Brain pericyte (primary cell): ENCODE measurements at regions not wholly inside any gene's neighbourhood (a gene's known extent, or its start where the extent isn't known, plus 50 kb on each side); places are given as distances from the start of the nearest gene placed in this dataset.
A peak's percentile ranks its signal among the peaks of the same experiment; 100 is the strongest.
"Not testable (repeated sequence)": the region's sequence is repeated elsewhere in the genome, so short reads cannot be mapped to it uniquely, and the experiment has no call there.

Experiments
- DNase-seq: peaks from one replicate; pipeline ENCODE4 v3.0.0-alpha.2; 2012; ENCODE audit warnings: low read depth, low spot score

- DNase-seq: no peak
These were observed 166.9 kb upstream of the MPDZ start for GRCh38 chr9:13446286-13446937.

- no peak for DNase-seq
These were observed 165.6 kb upstream of the MPDZ start for GRCh38 chr9:13445103-13445500.

- no peak for DNase-seq
These were observed 165.0 kb upstream of the MPDZ start for GRCh38 chr9:13444245-13445102.

GRCh38 chr9:13443346-13444244, 164.1 kb upstream of the MPDZ start:
- DNase-seq: no peak

GRCh38 chr9:13439685-13440476, 160.4 kb upstream of the MPDZ start:
- DNase-seq: no peak

- no peak for DNase-seq
These were observed 158.4 kb upstream of the MPDZ start for GRCh38 chr9:13437866-13438265.

GRCh38 chr9:13436591-13436990, 157.1 kb upstream of the MPDZ start:
- no peak for DNase-seq

GRCh38 chr9:13433453-13433852, 154.0 kb upstream of the MPDZ start:
- not testable (repeated sequence) for DNase-seq

- DNase-seq: no peak
These were observed 153.4 kb upstream of the MPDZ start for GRCh38 chr9:13432904-13433303.

GRCh38 chr9:13431692-13432091, 152.2 kb upstream of the MPDZ start:
- DNase-seq: no peak

GRCh38 chr9:13431222-13431536, 151.7 kb upstream of the MPDZ start:
- DNase-seq: no peak

- DNase-seq: no peak
These were observed 151.1 kb upstream of the MPDZ start for GRCh38 chr9:13430368-13431221.

GRCh38 chr9:13429301-13430190, 150.1 kb upstream of the MPDZ start:
- no peak for DNase-seq

- no peak for DNase-seq
These were observed 149.3 kb upstream of the MPDZ start for GRCh38 chr9:13428766-13429165.

- DNase-seq: peak; percentile 10
These were observed 148.1 kb upstream of the MPDZ start for GRCh38 chr9:13427587-13427986.

GRCh38 chr9:13426606-13427005, 147.1 kb upstream of the MPDZ start:
- no peak for DNase-seq

- no peak for DNase-seq
These were observed 145.4 kb upstream of the MPDZ start for GRCh38 chr9:13424872-13425271.

GRCh38 chr9:13424204-13424603, 144.7 kb upstream of the MPDZ start:
- DNase-seq: no peak

- DNase-seq: no peak
These were observed 134.9 kb upstream of the MPDZ start for GRCh38 chr9:13414349-13414748.

GRCh38 chr9:13412331-13412730, 132.8 kb upstream of the MPDZ start:
- DNase-seq: no peak
